ENCODE measurements at regions not wholly inside any gene's neighbourhood (a gene's known extent, or its start where the extent isn't known, plus 50 kb on each side); places are given as distances from the start of the nearest gene placed in this dataset.

GRCh38 chr5:155068616-155069100 is 55.1 kb downstream of the KIF4B start:
- DNase-seq, result no peak

GRCh38 chr5:155069961-155070360 is 56.4 kb downstream of the KIF4B start:
- DNase-seq, result no peak

- no peak for DNase-seq
Measured at GRCh38 chr5:155070781-155071180, 57.2 kb downstream of the KIF4B start.

- no peak for DNase-seq
Measured at GRCh38 chr5:155076379-155076778, 62.8 kb downstream of the KIF4B start.

GRCh38 chr5:155079698-155080097 is 66.1 kb downstream of the KIF4B start:
- DNase-seq, result no peak

- no peak for DNase-seq
Measured at GRCh38 chr5:155080721-155081120, 67.2 kb downstream of the KIF4B start.

GRCh38 chr5:155081618-155082017 is 68.1 kb downstream of the KIF4B start:
- DNase-seq, result no peak

GRCh38 chr5:155082401-155082800 is 68.8 kb downstream of the KIF4B start:
- no peak for DNase-seq

GRCh38 chr5:155085282-155085989 is 71.9 kb downstream of the KIF4B start:
- no peak for DNase-seq

GRCh38 chr5:155087036-155087435 is 73.5 kb downstream of the KIF4B start:
- DNase-seq, result no peak

GRCh38 chr5:155088811-155089210 is 75.3 kb downstream of the KIF4B start:
- no peak for DNase-seq

GRCh38 chr5:155089643-155090042 is 76.1 kb downstream of the KIF4B start:
- no peak for DNase-seq

- DNase-seq, result peak in 1 of 2 experiments; percentile 47
Measured at GRCh38 chr5:155091063-155091648, 77.6 kb downstream of the KIF4B start.

GRCh38 chr5:155091768-155092717 is 78.5 kb downstream of the KIF4B start:
- DNase-seq, result no peak

- DNase-seq, result no peak
Measured at GRCh38 chr5:155094455-155094854, 80.9 kb downstream of the KIF4B start.

- no peak for DNase-seq
Measured at GRCh38 chr5:155097995-155098394, 84.4 kb downstream of the KIF4B start.

- no peak for DNase-seq
Measured at GRCh38 chr5:155098433-155098832, 84.9 kb downstream of the KIF4B start.

GRCh38 chr5:155101697-155102096 is 88.1 kb downstream of the KIF4B start:
- no peak for DNase-seq

- no peak for DNase-seq
Measured at GRCh38 chr5:155103146-155103545, 89.6 kb downstream of the KIF4B start.

- no peak for DNase-seq
Measured at GRCh38 chr5:155104441-155104840, 90.9 kb downstream of the KIF4B start.

- DNase-seq, result no peak
Measured at GRCh38 chr5:155106221-155106620, 92.7 kb downstream of the KIF4B start.

- no peak for DNase-seq
Measured at GRCh38 chr5:155113888-155114287, 100.3 kb downstream of the KIF4B start.

GRCh38 chr5:155114655-155115054 is 101.1 kb downstream of the KIF4B start:
- DNase-seq, result no peak
